Stomach (tissue), 4 donors: ENCODE measurements at regions not wholly inside any gene's neighbourhood (a gene's known extent, or its start where the extent isn't known, plus 50 kb on each side); places are given as distances from the start of the nearest gene placed in this dataset.

Experiments used
- CTCF ChIP-seq, 7 experiments: fragments of 450-650 bp in 4 of 7; fragments of 200-600 bp in 3 of 7; sonication (generic) in 3 of 7; IDR thresholded peaks; one replicate each; pipeline ENCODE4 v1.5.1; 2016 to 2019; ENCODE audit warnings: antibody characterized with exemption in 7 of 7, control low read depth in 2 of 7, mild to moderate bottlenecking in 1 of 7
- EP300 ChIP-seq: sonication (generic); formaldehyde crosslinking; IDR thresholded peaks from one replicate; pipeline ENCODE4 v1.6.1; 2017; ENCODE audit warnings: antibody characterized with exemption
- POLR2A ChIP-seq, 4 donors: fragments of 450-650 bp; IDR thresholded peaks; one replicate each; pipeline ENCODE4 v1.6.1; 2016; ENCODE audit warnings: antibody characterized with exemption in 4 of 4, control low read depth in 2 of 4, mild to moderate bottlenecking in 1 of 4, moderate library complexity in 1 of 4
- POLR2AphosphoS5 ChIP-seq, 3 donors: sonication (generic); formaldehyde crosslinking; IDR thresholded peaks; one replicate each; pipeline ENCODE4 v1.6.1; 2016; ENCODE audit warnings: antibody characterized with exemption in 3 of 3

GRCh38 chr14:49199159-49199558 is 387.0 kb downstream of the RPS29 start:
- no peak for TF ChIP-seq CTCF (IDR thresholded peaks at IDR 0.05)
- no peak for TF ChIP-seq POLR2A (IDR thresholded peaks at IDR 0.05)
- TF ChIP-seq POLR2AphosphoS5 (IDR thresholded peaks at IDR 0.05): no peak
- TF ChIP-seq EP300: no peak
